Prostate gland (tissue), 2 donors: ENCODE measurements at regions not wholly inside any gene's neighbourhood (a gene's known extent, or its start where the extent isn't known, plus 50 kb on each side); places are given as distances from the start of the nearest gene placed in this dataset.

Experiments
- CTCF ChIP-seq, 4 experiments: fragments of 200-600 bp in 2 of 4; fragments of 450-650 bp in 2 of 4; sonication (generic) in 2 of 4; IDR thresholded peaks; 1 replicate in 3 of 4; 2 replicates in 1 of 4; pipeline ENCODE4 v1.5.1; 2016 to 2019; ENCODE audit warnings: antibody characterized with exemption in 4 of 4, mild to moderate bottlenecking in 2 of 4, moderate library complexity in 2 of 4
- POLR2A ChIP-seq: fragments of 450-650 bp; IDR thresholded peaks from one replicate; pipeline ENCODE4 v1.6.1; 2016; ENCODE audit warnings: antibody characterized with exemption, mild to moderate bottlenecking

GRCh38 chr20:10762216-10762615 is 88.4 kb upstream of the JAG1 start:
- TF ChIP-seq CTCF (IDR thresholded peaks at IDR 0.05) (no peak), POLR2A (no peak)
